ENCODE measurements at regions not wholly inside any gene's neighbourhood (a gene's known extent, or its start where the extent isn't known, plus 50 kb on each side); places are given as distances from the start of the nearest gene placed in this dataset.

GRCh38 chr18:38900031-38900430 lies 1334.4 kb upstream of the CELF4 start:
- TF ChIP-seq CTCF (IDR thresholded peaks at IDR 0.05) (no peak), POLR2A (IDR thresholded peaks at IDR 0.05) (no peak)

Measured in testis (tissue), 2 donors.